GM21367 (cell line): ENCODE measurements at regions not wholly inside any gene's neighbourhood (a gene's known extent, or its start where the extent isn't known, plus 50 kb on each side); places are given as distances from the start of the nearest gene placed in this dataset.

Experiments
- ATAC-seq: cut with Tn5 transposase; IDR thresholded peaks from one replicate; pipeline ENCODE4 v1.9.1; 2021; ENCODE audit not compliant: unreplicated experiment

DNA sequence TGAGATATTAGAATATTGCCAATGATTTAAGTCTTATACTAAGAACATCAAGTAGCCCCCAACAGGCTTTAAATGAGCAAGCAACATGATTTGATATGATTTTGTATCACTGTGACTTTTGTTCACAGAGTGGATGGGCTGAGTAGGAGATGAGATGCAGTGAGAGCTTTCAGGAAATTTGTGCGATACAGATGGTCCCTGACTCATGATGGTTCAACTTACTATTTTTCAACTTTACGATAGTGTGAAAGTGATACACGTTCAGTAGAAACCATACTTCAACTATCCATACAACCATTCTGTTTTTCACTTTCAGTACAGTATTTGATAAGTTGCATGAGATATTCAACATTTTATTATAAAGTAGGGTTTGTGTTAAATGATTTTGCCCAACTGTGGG, 78.7 kb upstream of the NWD2 start:
- no peak for ATAC-seq

DNA sequence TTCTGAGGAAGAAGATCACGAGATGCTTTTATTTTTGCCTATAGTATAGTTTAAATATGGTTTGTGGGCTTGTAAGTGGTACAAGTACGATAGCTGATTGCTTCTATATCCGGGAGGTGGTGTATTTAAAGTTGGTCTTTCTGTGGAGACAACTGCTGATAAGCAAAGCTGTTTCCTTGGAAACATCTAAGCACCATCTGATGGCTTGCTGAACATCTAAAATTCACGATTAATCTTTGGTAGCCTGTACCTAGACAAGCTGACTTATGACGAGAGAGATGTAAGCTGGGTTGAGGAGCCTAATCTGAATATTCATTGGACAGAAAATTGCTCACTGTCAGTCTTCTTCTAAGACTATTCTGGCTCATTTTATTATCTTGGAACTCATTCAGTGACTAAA, 74.6 kb upstream of the NWD2 start:
- no peak for ATAC-seq

DNA sequence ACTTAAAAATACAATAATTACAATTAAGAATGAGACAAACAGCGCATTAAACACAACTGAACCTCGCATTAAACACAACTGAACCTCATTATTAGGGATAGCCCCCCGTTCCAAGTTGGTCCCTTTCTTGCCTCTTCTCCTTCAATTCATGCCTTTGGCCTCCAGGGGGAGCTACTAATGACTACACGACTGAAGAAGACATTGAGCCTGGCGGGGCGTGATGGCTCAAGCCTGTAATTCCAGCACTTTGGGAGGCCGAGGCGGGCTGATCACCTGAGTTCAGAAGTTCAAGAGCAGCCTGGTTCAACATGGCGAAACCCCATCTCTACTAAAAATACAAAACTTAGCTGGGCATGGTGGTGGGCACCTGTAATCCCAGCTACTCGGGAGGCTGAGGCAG, 56.4 kb upstream of the NWD2 start:
- no peak for ATAC-seq
